SKM-1 treated with dmso at 0.1 percent for 144 hours (cell line): ENCODE measurements at regions not wholly inside any gene's neighbourhood (a gene's known extent, or its start where the extent isn't known, plus 50 kb on each side); places are given as distances from the start of the nearest gene placed in this dataset.
"Not testable (repeated sequence)": the region's sequence is repeated elsewhere in the genome, so short reads cannot be mapped to it uniquely, and the experiment has no call there.

ENCODE experiments used
- DNase-seq: peaks from one replicate; lab custom pipeline; 2025; ENCODE audit not compliant: unreplicated experiment; lab: John Stamatoyannopoulos, UW

GRCh38 chr2:78686625-78687153, 338.8 kb upstream of the REG3G start:
- DNase-seq: no peak

- no peak for DNase-seq
Measured at GRCh38 chr2:78699696-78700095, 325.8 kb upstream of the REG3G start.

- no peak for DNase-seq
Measured at GRCh38 chr2:78701546-78701945, 324.0 kb upstream of the REG3G start.

GRCh38 chr2:78707776-78708386, 317.6 kb upstream of the REG3G start:
- no peak for DNase-seq

- no peak for DNase-seq
Measured at GRCh38 chr2:78710632-78711375, 314.7 kb upstream of the REG3G start.

- DNase-seq: no peak
Measured at GRCh38 chr2:78715293-78715692, 310.2 kb upstream of the REG3G start.

- DNase-seq: no peak
Measured at GRCh38 chr2:78718024-78718423, 307.5 kb upstream of the REG3G start.

- no peak for DNase-seq
Measured at GRCh38 chr2:78718473-78718872, 307.0 kb upstream of the REG3G start.

GRCh38 chr2:78721355-78722033, 304.0 kb upstream of the REG3G start:
- DNase-seq: no peak

- no peak for DNase-seq
Measured at GRCh38 chr2:78734221-78734620, 291.3 kb upstream of the REG3G start.

- DNase-seq: no peak
Measured at GRCh38 chr2:78739282-78739681, 286.2 kb upstream of the REG3G start.

- DNase-seq: no peak
Measured at GRCh38 chr2:78749638-78750037, 275.9 kb upstream of the REG3G start.

- no peak for DNase-seq
Measured at GRCh38 chr2:78750219-78750618, 275.3 kb upstream of the REG3G start.

GRCh38 chr2:78754930-78755329, 270.6 kb upstream of the REG3G start:
- DNase-seq: no peak

- DNase-seq: no peak
Measured at GRCh38 chr2:78757191-78757590, 268.3 kb upstream of the REG3G start.

GRCh38 chr2:78757640-78758039, 267.9 kb upstream of the REG3G start:
- no peak for DNase-seq

GRCh38 chr2:78758765-78759164, 266.7 kb upstream of the REG3G start:
- DNase-seq: not testable (repeated sequence)

- no peak for DNase-seq
Measured at GRCh38 chr2:78766459-78766858, 259.0 kb upstream of the REG3G start.

- DNase-seq: no peak
Measured at GRCh38 chr2:78768016-78768415, 257.5 kb upstream of the REG3G start.

- DNase-seq: no peak
Measured at GRCh38 chr2:78775291-78775690, 250.2 kb upstream of the REG3G start.

GRCh38 chr2:78778756-78779510, 246.6 kb upstream of the REG3G start:
- DNase-seq: no peak
